GM21367 (cell line): ENCODE measurements at regions not wholly inside any gene's neighbourhood (a gene's known extent, or its start where the extent isn't known, plus 50 kb on each side); places are given as distances from the start of the nearest gene placed in this dataset.

ENCODE experiments used
- ATAC-seq: cut with Tn5 transposase; IDR thresholded peaks from one replicate; pipeline ENCODE4 v1.9.1; 2021; ENCODE audit not compliant: unreplicated experiment

GRCh38 chr20:18971121-18971520 lies 157.5 kb downstream of the SCP2D1 start:
- ATAC-seq: no peak

- no peak for ATAC-seq
Observed at GRCh38 chr20:18971574-18971973, 158.0 kb downstream of the SCP2D1 start.

GRCh38 chr20:18972251-18972876 lies 158.8 kb downstream of the SCP2D1 start:
- ATAC-seq: no peak

GRCh38 chr20:18973529-18974173 lies 160.1 kb downstream of the SCP2D1 start:
- no peak for ATAC-seq

- ATAC-seq: no peak
Observed at GRCh38 chr20:18974660-18975059, 161.1 kb downstream of the SCP2D1 start.

- ATAC-seq: no peak
Observed at GRCh38 chr20:18977441-18977840, 163.9 kb downstream of the SCP2D1 start.

GRCh38 chr20:18978311-18978710 lies 164.7 kb downstream of the SCP2D1 start:
- no peak for ATAC-seq

- no peak for ATAC-seq
Observed at GRCh38 chr20:18979132-18979531, 165.5 kb downstream of the SCP2D1 start.

GRCh38 chr20:18981962-18982539 lies 168.5 kb downstream of the SCP2D1 start:
- ATAC-seq: no peak

- ATAC-seq: no peak
Observed at GRCh38 chr20:18983796-18984195, 170.2 kb downstream of the SCP2D1 start.

GRCh38 chr20:18984238-18985200 lies 170.9 kb downstream of the SCP2D1 start:
- no peak for ATAC-seq

- no peak for ATAC-seq
Observed at GRCh38 chr20:18985551-18985950, 172.0 kb downstream of the SCP2D1 start.

- ATAC-seq: no peak
Observed at GRCh38 chr20:18986146-18986830, 172.7 kb downstream of the SCP2D1 start.

GRCh38 chr20:18986895-18987580 lies 173.5 kb downstream of the SCP2D1 start:
- no peak for ATAC-seq

- no peak for ATAC-seq
Observed at GRCh38 chr20:18987781-18988360, 174.3 kb downstream of the SCP2D1 start.

- no peak for ATAC-seq
Observed at GRCh38 chr20:18988701-18989100, 175.1 kb downstream of the SCP2D1 start.

GRCh38 chr20:18989736-18990474 lies 176.3 kb downstream of the SCP2D1 start:
- no peak for ATAC-seq

- ATAC-seq: no peak
Observed at GRCh38 chr20:18991012-18991411, 177.4 kb downstream of the SCP2D1 start.

- ATAC-seq: no peak
Observed at GRCh38 chr20:18992418-18992817, 178.8 kb downstream of the SCP2D1 start.
